ENCODE measurements at regions not wholly inside any gene's neighbourhood (a gene's known extent, or its start where the extent isn't known, plus 50 kb on each side); places are given as distances from the start of the nearest gene placed in this dataset.

DNA sequence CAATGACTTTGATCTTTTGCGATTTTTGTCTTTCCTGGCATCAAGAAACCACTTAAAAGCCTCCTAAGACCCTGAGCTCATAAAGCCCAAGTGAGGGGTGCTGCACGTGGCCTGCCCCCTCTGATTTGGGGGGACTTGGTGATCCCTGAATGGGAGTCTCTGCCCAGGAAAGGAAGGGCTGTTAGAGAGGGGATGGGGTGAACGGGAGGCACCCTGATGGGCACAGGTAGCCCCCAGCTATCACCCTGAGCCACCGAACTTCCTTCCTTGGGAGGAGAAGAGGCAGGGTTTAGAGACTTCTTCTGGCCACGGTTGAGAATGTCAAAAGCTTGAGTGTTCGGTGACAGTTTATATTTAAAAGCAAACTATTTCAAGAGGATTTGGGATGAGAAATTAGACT is 305.5 kb downstream of the ZNF536 start:
- TF ChIP-seq CTCF (conservative IDR thresholded peaks at IDR 0.05 in 1 of 2, IDR thresholded peaks at IDR 0.05 in 1 of 2; ENCODE audit: low read depth in 1 of 2, low read length in 2 of 2) = no peak
- TF ChIP-seq EZH2 (IDR thresholded peaks at IDR 0.05; ENCODE audit: low read length, missing control alignments) = no peak

Data from fibroblast of lung (primary cell).